Neural cell (in vitro differentiated cells): ENCODE measurements at regions not wholly inside any gene's neighbourhood (a gene's known extent, or its start where the extent isn't known, plus 50 kb on each side); places are given as distances from the start of the nearest gene placed in this dataset.

Experiments used
- MXI1 ChIP-seq: fragments of 450-650 bp; conservative IDR thresholded peaks from 2 replicates; pipeline ENCODE4 v1.6.1; 2014; ENCODE audit warnings: antibody characterized with exemption, mild to moderate bottlenecking; ENCODE audit not compliant: poor library complexity, severe bottlenecking
- TF ChIP-seq, protein P1 (sequence below): fragments of 450-650 bp; IDR thresholded peaks from 2 replicates; pipeline ENCODE4 v1.5.1; 2014; ENCODE audit warnings: antibody characterized with exemption, mild to moderate bottlenecking, moderate library complexity; ENCODE audit not compliant: poor library complexity, severe bottlenecking

DNA sequence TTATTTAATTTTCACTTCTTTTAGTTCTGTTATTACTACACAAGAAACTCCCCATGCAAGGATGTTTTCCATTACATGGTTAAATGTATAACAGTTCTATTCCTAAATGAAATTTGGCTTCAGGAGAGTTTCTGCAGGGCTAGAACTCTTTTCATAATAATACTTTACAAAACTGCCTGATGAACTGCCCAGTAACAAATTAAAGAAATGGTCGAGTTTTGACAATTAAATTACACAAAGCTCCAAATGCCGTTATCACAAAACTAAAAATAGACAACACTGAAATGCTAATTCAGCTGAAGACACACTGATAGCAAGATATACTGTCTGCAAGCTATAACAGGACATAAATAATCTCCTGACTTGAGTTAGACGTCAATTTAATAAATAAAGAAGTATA, 435.2 kb upstream of the CCDC54 start:
- TF ChIP-seq, protein P1, sequence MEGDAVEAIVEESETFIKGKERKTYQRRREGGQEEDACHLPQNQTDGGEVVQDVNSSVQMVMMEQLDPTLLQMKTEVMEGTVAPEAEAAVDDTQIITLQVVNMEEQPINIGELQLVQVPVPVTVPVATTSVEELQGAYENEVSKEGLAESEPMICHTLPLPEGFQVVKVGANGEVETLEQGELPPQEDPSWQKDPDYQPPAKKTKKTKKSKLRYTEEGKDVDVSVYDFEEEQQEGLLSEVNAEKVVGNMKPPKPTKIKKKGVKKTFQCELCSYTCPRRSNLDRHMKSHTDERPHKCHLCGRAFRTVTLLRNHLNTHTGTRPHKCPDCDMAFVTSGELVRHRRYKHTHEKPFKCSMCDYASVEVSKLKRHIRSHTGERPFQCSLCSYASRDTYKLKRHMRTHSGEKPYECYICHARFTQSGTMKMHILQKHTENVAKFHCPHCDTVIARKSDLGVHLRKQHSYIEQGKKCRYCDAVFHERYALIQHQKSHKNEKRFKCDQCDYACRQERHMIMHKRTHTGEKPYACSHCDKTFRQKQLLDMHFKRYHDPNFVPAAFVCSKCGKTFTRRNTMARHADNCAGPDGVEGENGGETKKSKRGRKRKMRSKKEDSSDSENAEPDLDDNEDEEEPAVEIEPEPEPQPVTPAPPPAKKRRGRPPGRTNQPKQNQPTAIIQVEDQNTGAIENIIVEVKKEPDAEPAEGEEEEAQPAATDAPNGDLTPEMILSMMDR: no peak
- TF ChIP-seq MXI1: no peak
